Naive B cell (primary cell): ENCODE measurements at regions not wholly inside any gene's neighbourhood (a gene's known extent, or its start where the extent isn't known, plus 50 kb on each side); places are given as distances from the start of the nearest gene placed in this dataset.
"Not testable (repeated sequence)": the region's sequence is repeated elsewhere in the genome, so short reads cannot be mapped to it uniquely, and the experiment has no call there.

Experiments
- ATAC-seq, 2 donors: fragments of 150-1000 bp; cut with Tn5 transposase; 2 replicates each; pipeline ENCODE4 v1.10.0; 2021; ENCODE audit warnings: low read depth in 2 of 2, mild to moderate bottlenecking in 2 of 2, moderate library complexity in 2 of 2
- DNase-seq: peaks from one replicate; pipeline ENCODE4 v3.0.0; 2022
- H3K27ac Mint-ChIP-seq, 6 donors: one replicate each; pipeline ENCODE4 v1.8.0; 2020 to 2022; ENCODE audit warnings: mild to moderate bottlenecking in 6 of 6, mixed read lengths in 6 of 6, moderate library complexity in 5 of 6, inconsistent platforms in 2 of 6
- H3K27me3 Mint-ChIP-seq, 3 donors: one replicate each; pipeline ENCODE4 v1.8.0; 2021 to 2022; ENCODE audit warnings: mixed read lengths in 3 of 3, mild to moderate bottlenecking in 1 of 3
- H3K36me3 Mint-ChIP-seq, 2 donors: one replicate each; pipeline ENCODE4 v1.8.0; 2020 to 2022; ENCODE audit warnings: mixed read lengths in 2 of 2, inconsistent platforms in 1 of 2, mild to moderate bottlenecking in 1 of 2
- H3K4me1 Mint-ChIP-seq, 3 donors: one replicate each; pipeline ENCODE4 v1.8.0; 2020 to 2022; ENCODE audit warnings: mixed read lengths in 3 of 3, inconsistent platforms in 1 of 3, mild to moderate bottlenecking in 1 of 3, moderate library complexity in 1 of 3
- H3K4me3 Mint-ChIP-seq, 8 donors: one replicate each; pipeline ENCODE4 v1.8.0; 2020 to 2022; ENCODE audit warnings: mild to moderate bottlenecking in 8 of 8, mixed read lengths in 8 of 8, moderate library complexity in 8 of 8, inconsistent platforms in 2 of 8
- H3K9me3 Mint-ChIP-seq, 7 donors: one replicate each; pipeline ENCODE4 v1.8.0; 2020 to 2022; ENCODE audit warnings: mixed read lengths in 7 of 7, mild to moderate bottlenecking in 5 of 7, inconsistent platforms in 2 of 7, moderate library complexity in 1 of 7

DNA sequence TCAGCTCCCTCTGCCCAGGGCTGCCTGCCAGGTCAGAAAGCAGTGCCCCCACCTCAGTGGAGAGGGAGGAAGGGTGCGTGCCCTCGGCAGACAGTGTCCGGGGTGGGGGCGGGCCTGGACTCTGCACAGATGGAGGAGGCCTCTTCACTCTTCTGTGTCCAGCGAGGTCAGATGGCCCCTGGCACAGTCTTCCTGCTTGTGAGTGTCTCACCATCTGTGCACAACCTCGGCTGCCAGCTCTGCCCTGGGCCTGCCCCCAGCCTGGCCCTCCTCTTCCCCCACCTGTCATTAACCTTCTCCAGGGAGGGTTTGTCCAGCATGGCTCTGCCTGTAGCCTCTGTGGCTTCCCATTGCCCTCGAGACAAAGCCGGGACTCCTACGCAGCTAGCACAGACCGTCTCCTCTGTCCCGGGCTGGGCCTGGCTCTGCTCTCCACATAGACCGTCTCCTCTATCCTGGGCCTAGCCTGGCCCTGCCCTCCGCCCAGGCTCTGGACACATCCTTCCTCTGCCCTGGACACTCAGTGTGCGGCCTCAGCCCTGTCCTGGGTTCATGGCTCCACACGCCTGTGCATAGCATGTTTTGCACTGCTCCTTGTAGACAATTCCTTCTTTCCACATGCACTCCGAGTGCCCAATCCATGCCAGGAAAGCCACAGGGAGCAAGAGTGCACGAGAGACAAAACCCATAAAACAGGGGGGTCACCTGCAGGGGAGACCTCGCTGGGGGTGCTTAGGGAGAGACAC is 138.9 kb upstream of the FOXD4L5 start:
- H3K4me3 Mint-ChIP-seq, H3K27ac Mint-ChIP-seq, H3K27me3 Mint-ChIP-seq, H3K4me1 Mint-ChIP-seq, ATAC-seq, DNase-seq: not testable (repeated sequence)
- peaks cover 8 to 30% of the 10 kb centered on the region in 2 donors for H3K36me3 Mint-ChIP-seq
- peaks cover 20 to 37% (median 30%) of the 10 kb centered on the region in 7 donors for H3K9me3 Mint-ChIP-seq

DNA sequence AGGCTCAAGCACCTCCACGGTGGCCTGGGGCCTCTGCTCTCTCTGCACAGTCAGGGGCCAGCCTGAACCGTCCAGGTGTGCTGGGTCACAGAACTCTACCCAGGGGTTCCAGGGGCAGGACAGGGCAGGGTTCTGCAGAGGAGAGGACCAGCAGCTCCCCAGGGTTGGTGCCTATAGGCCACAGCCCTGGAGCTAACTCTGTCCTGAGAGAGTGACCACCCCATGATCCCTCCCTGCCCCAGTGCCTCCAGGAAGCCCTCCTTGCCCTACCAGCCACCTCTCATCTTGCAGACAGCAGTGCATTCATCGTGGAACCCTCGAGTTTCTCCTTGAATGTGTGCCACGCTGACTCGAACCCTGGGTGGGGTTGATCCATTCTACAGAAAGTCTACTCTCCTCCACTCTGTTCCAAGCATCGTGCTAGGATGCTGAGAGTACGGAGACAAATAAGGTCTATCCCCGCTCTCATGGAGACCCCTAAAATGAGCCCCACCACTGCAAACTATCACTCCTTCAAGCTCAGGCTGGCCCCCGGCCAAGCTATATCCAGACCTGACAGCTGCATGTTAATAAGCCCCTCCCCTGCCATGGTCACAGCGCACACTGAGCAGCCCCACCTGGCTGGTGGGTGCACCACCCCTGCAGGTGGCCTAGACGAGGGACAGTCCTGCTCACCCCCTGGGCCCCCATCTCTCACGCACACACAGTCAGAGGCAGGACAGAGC is 138.1 kb upstream of the FOXD4L5 start:
- not testable (repeated sequence) for H3K27ac Mint-ChIP-seq, ATAC-seq, DNase-seq, H3K4me1 Mint-ChIP-seq, H3K27me3 Mint-ChIP-seq
- H3K9me3 Mint-ChIP-seq = peaks cover 28 to 38% (median 32%) of the 10 kb centered on the region in 7 donors
- peak overlapping the region in 1 of 8 donors; percentile 33 for H3K4me3 Mint-ChIP-seq
- peaks cover 8 to 30% of the 10 kb centered on the region in 2 donors for H3K36me3 Mint-ChIP-seq

DNA sequence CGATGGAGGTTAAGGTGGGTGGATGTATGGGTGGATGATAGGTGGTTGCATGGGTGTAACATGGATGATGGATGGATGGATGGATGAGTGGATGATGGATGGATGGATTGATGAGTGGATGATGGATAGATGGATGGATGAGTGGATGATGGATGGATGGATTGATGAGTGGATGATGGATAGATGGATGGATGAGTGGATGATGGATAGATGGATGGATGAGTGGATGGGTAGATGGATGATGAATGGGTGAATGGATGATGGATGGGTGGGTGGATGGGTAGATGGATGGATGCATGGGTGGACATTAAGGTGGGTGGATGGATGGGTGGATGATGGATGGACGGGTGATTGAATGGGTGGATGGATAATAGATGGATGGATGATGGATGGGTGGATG is 136.5 kb upstream of the FOXD4L5 start:
- DNase-seq, H3K27me3 Mint-ChIP-seq, H3K4me3 Mint-ChIP-seq, H3K27ac Mint-ChIP-seq, ATAC-seq, H3K4me1 Mint-ChIP-seq: not testable (repeated sequence)
- peaks cover 28 to 43% (median 33%) of the 10 kb centered on the region in 7 donors for H3K9me3 Mint-ChIP-seq
- H3K36me3 Mint-ChIP-seq = peaks cover 8 to 30% of the 10 kb centered on the region in 2 donors

DNA sequence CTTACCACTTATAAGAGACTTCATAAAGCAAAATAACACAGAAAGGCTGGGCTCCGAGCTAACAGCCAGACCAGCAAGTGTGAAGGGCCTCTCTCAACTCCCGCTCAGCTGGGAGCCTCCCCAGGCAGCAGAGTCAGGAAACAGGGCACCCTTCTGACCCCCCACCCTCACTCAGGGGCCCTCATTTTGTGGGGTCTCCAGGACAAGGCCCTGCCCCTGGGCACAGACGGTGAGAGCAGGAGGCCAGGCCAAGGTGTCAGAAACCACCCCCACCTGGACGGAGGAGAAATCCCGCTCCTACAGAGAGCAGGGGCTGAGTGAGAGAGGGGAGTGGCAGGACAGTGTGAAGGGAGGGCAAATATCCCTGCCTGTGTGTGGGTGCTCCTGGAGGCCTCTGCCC is 135.8 kb upstream of the FOXD4L5 start:
- Mint-ChIP-seq H3K36me3 (peaks cover 8 to 27% of the 10 kb centered on the region in 2 donors), H3K4me1 (peaks cover 0 to 8% (median 0%) of the 10 kb centered on the region in 3 donors), H3K9me3 (peaks cover 27 to 39% (median 32%) of the 10 kb centered on the region in 7 donors), H3K27me3 (no peaks in the 10 kb centered on the region), H3K27ac (no peak overlapping the region), H3K4me3 (no peak overlapping the region)
- DNase-seq (no peak), ATAC-seq (no peak)

DNA sequence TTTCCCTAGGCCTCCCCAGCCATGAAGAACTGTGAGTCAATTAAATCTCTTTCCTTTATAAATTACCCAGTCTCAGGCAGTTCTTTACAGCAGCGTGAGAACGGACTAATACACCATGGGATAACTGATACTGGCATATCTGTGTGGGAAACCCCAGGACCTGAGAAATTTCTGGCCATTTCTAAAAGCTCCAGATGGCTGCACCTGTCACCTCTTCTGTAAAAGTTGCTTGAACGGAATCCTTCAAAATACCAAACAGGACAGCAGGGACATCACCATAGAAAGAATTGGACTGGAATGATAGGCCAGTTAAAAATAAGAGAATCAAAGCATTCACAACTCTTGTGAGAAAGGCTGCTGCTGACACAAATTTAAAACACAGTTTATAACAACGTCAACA is 134.0 kb upstream of the FOXD4L5 start:
- peaks cover 20 to 36% (median 27%) of the 10 kb centered on the region in 7 donors for H3K9me3 Mint-ChIP-seq
- ATAC-seq, DNase-seq, H3K4me3 Mint-ChIP-seq, H3K27me3 Mint-ChIP-seq, H3K4me1 Mint-ChIP-seq, H3K27ac Mint-ChIP-seq: not testable (repeated sequence)
- H3K36me3 Mint-ChIP-seq = peaks cover 0 to 17% of the 10 kb centered on the region in 2 donors

DNA sequence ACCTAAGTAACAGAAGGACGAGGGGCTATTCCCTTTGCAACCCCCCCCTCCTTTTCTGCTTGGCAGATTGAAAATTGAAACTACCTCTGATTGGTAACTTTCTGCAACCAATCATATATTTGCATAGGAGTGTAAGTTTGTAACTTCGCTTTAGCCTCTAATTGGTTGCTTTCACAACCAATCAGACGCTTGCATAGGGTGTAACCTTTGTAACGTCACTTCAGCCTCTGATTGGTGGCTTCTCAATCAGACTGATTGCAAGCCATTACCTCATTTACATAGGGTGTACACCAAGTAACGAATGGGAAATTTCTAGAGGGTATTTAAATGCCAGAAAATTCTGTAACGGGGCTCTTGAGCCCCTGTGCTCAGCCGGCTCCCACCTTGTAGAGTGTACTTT is 131.9 kb upstream of the FOXD4L5 start:
- H3K27ac Mint-ChIP-seq, H3K4me3 Mint-ChIP-seq, ATAC-seq, DNase-seq, H3K27me3 Mint-ChIP-seq, H3K4me1 Mint-ChIP-seq: not testable (repeated sequence)
- peaks cover 0 to 17% of the 10 kb centered on the region in 2 donors for H3K36me3 Mint-ChIP-seq
- H3K9me3 Mint-ChIP-seq = peaks cover 16 to 36% (median 27%) of the 10 kb centered on the region in 7 donors

DNA sequence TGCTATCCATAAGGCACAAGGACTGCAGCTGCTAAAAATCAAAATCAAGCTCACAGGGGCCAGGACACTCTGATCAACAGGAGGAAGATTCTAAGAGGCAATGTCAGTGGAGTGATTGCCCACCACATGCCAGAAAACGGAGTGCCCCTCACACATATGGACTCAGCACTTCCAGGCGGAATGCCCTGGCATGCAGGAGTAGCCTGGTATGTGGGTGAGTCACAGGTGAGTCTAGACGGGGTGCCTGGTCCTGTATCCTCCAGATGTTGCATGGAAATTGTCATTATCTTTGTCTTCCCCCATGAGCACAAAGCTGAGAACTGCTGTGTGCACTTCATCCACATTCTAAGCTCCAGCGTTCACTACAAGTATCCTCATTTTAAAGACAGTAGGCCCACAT is 129.2 kb upstream of the FOXD4L5 start:
- H3K4me3 Mint-ChIP-seq, H3K4me1 Mint-ChIP-seq, DNase-seq, H3K36me3 Mint-ChIP-seq, ATAC-seq, H3K27me3 Mint-ChIP-seq, H3K27ac Mint-ChIP-seq: not testable (repeated sequence)
- H3K9me3 Mint-ChIP-seq = peaks cover 12 to 28% (median 20%) of the 10 kb centered on the region in 7 donors

DNA sequence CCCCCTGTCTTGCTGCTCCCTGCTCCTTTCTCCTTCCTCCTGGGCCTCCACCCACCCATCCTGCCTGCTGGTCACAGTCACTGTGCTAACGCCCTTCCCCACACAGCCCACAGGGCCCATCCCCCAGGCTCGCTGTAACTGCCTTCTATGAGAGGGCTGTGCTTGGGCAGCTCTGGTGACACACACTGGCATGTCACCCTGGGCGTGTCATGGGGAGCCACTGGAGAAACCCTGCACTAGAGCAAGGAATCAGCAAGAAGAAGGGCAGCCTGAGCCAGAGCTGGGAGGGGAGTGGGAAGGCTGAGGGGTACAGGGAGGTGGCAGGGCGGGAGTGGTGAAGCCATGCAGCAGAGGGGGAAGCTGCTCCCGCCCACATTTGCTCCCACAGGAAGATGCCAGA is 128.4 kb upstream of the FOXD4L5 start:
- not testable (repeated sequence) for H3K27me3 Mint-ChIP-seq, H3K36me3 Mint-ChIP-seq, DNase-seq, H3K4me3 Mint-ChIP-seq, H3K4me1 Mint-ChIP-seq, ATAC-seq, H3K27ac Mint-ChIP-seq
- peaks cover 14 to 25% (median 20%) of the 10 kb centered on the region in 7 donors for H3K9me3 Mint-ChIP-seq

DNA sequence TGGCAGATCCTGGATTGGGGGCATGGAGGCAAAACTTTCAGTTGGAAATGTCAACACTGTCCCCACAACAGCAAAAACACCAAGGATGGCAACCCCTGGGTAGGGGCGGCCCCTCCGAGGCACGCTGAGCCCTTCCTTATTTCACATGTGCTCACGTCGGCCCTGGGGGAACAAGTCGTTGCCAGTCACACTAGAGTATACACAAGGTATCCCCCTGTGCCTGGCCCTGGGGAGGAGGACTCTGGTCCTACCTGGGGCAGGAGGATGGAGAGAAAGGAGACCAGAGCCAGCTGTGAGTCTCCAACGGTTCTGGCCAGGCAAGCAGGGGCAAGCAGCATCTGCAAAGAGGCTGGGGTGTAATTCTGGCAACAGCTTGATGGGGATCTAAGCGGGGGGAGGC is 126.9 kb upstream of the FOXD4L5 start:
- H3K36me3 Mint-ChIP-seq = peaks cover 0 to 17% of the 10 kb centered on the region in 2 donors
- DNase-seq = no peak
- H3K9me3 Mint-ChIP-seq = peaks cover 18 to 27% (median 24%) of the 10 kb centered on the region in 7 donors
- peaks cover 0 to 7% (median 2%) of the 10 kb centered on the region in 3 donors for H3K4me1 Mint-ChIP-seq
- H3K4me3 Mint-ChIP-seq = no peak overlapping the region
- no peak for ATAC-seq
- no peaks in the 10 kb centered on the region for H3K27me3 Mint-ChIP-seq
- peak overlapping the region in 1 of 6 donors; percentile 11 for H3K27ac Mint-ChIP-seq

DNA sequence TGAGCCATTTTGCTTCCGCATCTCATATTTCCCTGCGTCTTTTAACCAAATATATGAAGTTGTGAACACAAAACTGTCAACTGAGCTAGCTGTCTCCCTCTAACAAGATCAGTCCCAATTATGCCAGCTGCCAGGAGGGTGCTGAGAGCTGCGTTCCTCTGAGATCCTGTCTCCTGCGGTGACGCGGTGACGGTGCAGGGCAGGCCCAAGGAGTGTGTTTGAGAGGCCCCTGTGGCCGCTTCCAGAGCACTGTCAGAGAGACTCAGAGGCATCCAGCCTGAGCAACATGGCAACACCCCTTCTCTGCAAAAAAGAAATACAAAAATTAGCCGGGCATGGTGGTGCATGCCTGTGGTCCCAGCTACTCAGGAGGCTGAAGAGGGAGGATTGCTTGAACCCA is 126.3 kb upstream of the FOXD4L5 start:
- H3K4me1 Mint-ChIP-seq = peaks cover 0 to 7% (median 2%) of the 10 kb centered on the region in 3 donors
- no peak overlapping the region for H3K4me3 Mint-ChIP-seq
- ATAC-seq = no peak
- H3K36me3 Mint-ChIP-seq = peaks cover 0 to 17% of the 10 kb centered on the region in 2 donors
- peaks cover 18 to 27% (median 24%) of the 10 kb centered on the region in 7 donors for H3K9me3 Mint-ChIP-seq
- no peaks in the 10 kb centered on the region for H3K27me3 Mint-ChIP-seq
- DNase-seq = no peak
- H3K27ac Mint-ChIP-seq = no peak overlapping the region

DNA sequence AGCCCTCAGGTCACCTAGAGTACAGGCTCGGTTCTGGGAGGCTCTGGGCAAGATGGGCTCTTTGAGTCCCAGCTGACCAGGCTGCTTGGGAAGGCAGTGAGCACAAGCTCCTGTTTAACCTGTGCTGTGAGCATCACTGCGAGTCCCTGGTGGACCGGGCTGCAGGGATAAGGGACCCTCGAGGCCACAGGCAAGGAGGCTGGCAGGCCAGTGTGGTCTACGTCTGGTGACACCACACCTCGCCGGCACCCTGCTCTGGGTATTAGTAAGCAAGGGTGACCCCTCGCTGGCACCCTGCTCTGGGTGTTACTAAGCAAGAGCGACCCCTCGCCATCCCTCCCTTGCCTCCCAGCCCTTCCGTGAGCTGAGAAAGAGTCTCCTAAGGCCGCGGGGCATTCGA is 125.9 kb upstream of the FOXD4L5 start:
- DNase-seq (no peak), ATAC-seq (no peak)
- Mint-ChIP-seq H3K36me3 (peaks cover 0 to 17% of the 10 kb centered on the region in 2 donors), H3K27ac (no peak overlapping the region), H3K4me3 (no peak overlapping the region), H3K9me3 (peaks cover 18 to 31% (median 24%) of the 10 kb centered on the region in 7 donors), H3K27me3 (no peaks in the 10 kb centered on the region), H3K4me1 (peaks cover 0 to 7% (median 2%) of the 10 kb centered on the region in 3 donors)

DNA sequence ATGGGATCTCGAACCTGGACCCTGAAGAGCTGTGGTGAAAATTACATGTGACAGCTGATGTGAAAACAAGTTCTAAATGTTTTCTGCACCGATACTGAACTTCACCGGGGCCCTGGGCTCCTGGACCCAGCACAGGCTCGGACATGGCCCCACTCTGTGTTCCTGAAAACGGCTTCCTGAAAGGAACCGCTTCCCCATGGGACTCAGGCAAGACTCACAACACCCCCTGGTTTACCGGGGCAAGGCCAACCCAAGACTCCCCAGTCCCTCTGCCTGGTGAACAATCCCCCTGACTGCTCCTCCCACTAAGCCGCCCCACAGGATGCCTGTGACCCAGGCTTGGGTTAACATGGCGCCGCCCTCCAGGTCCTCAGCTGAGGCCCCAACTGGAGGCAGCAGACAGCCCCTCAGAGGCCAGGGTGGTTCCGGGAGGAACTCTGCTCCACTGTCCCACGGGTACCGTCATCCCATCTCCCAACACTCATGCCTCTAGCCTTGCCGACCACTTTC is 124.5 kb upstream of the FOXD4L5 start:
- H3K27ac Mint-ChIP-seq = peak overlapping the region in 1 of 6 donors; percentile 67
- H3K4me1 Mint-ChIP-seq = peaks cover 0 to 10% (median 2%) of the 10 kb centered on the region in 3 donors
- peaks cover 13 to 32% (median 20%) of the 10 kb centered on the region in 7 donors for H3K9me3 Mint-ChIP-seq
- H3K36me3 Mint-ChIP-seq = peaks cover 0 to 24% of the 10 kb centered on the region in 2 donors
- DNase-seq (no peak), ATAC-seq (no peak)
- H3K4me3 Mint-ChIP-seq = no peak overlapping the region
- no peaks in the 10 kb centered on the region for H3K27me3 Mint-ChIP-seq

DNA sequence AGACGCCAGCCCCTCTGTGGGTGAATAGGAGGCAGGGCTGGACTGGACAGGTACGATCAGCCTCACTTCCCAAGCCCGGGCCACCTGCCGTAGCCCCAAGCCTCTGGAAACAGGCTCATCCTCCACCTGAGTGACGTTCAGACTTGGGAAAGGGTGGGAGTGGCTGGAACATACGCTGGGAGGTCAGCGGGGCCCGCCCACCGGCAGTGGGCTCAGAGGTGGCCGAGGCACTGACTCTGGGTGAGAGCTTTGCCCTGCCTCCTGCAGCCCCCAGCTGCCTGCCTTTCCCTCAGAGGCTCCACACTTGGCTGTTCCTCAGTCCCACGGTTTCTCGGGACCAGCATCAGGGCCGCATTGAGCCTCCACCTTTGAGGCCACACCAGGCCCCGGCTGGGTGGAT is 123.8 kb upstream of the FOXD4L5 start:
- peaks cover 0 to 10% (median 2%) of the 10 kb centered on the region in 3 donors for H3K4me1 Mint-ChIP-seq
- H3K9me3 Mint-ChIP-seq = peaks cover 8 to 30% (median 16%) of the 10 kb centered on the region in 7 donors
- not testable (repeated sequence) for ATAC-seq, DNase-seq, H3K27me3 Mint-ChIP-seq, H3K4me3 Mint-ChIP-seq, H3K27ac Mint-ChIP-seq
- H3K36me3 Mint-ChIP-seq = peaks cover 0 to 25% of the 10 kb centered on the region in 2 donors
